ENCODE measurements at regions not wholly inside any gene's neighbourhood (a gene's known extent, or its start where the extent isn't known, plus 50 kb on each side); places are given as distances from the start of the nearest gene placed in this dataset.

DNA sequence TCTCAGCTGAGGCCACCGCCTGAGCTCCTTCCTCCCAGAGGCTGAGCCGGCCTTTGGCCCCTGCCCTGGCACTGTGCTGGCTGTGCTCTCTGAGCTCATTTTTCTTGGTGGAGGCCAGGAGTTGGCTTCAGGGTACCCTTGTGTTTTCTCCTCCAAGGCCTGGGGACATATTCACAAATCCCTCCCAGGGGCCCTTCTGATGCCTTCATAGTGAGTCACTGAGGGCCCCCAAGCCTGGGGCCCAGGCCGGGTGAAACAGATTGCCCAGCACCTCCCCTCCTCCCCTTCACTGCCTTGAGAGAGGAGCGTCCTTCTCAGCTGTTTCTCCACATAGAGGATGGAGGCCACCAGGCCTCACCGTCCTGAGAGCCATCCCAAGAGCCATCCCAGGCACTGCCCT lies 105.8 kb downstream of the SIK1 start:
- TF ChIP-seq, protein P1, sequence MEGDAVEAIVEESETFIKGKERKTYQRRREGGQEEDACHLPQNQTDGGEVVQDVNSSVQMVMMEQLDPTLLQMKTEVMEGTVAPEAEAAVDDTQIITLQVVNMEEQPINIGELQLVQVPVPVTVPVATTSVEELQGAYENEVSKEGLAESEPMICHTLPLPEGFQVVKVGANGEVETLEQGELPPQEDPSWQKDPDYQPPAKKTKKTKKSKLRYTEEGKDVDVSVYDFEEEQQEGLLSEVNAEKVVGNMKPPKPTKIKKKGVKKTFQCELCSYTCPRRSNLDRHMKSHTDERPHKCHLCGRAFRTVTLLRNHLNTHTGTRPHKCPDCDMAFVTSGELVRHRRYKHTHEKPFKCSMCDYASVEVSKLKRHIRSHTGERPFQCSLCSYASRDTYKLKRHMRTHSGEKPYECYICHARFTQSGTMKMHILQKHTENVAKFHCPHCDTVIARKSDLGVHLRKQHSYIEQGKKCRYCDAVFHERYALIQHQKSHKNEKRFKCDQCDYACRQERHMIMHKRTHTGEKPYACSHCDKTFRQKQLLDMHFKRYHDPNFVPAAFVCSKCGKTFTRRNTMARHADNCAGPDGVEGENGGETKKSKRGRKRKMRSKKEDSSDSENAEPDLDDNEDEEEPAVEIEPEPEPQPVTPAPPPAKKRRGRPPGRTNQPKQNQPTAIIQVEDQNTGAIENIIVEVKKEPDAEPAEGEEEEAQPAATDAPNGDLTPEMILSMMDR (conservative IDR thresholded peaks at IDR 0.05; ENCODE audit: low read length): no peak
- TF ChIP-seq EZH2phosphoT487 (IDR thresholded peaks at IDR 0.05; ENCODE audit: borderline replicate concordance): no peak

Measured in Loucy (cell line).